ENCODE measurements at regions not wholly inside any gene's neighbourhood (a gene's known extent, or its start where the extent isn't known, plus 50 kb on each side); places are given as distances from the start of the nearest gene placed in this dataset.

GRCh38 chr6:167392631-167393316 is 67.9 kb downstream of the TTLL2 start:
- ChIA-PET POLR2A (no interaction called here), CTCF (ENCODE audit: unreplicated experiment) (no interaction called here)
- H3K79me2 ChIP-seq (ENCODE audit: insufficient read depth, low read depth, low read length): no peaks in the 10 kb centered on the region
- TF ChIP-seq CTCF (conservative IDR thresholded peaks at IDR 0.05; ENCODE audit: low read length) (no peak), EZH2phosphoT487 (IDR thresholded peaks at IDR 0.05; ENCODE audit: borderline replicate concordance, low read depth, low read length) (no peak)
- H3K9me2 ChIP-seq (ENCODE audit: insufficient read depth, low read length): no peaks in the 10 kb centered on the region
- H4K20me1 ChIP-seq (ENCODE audit: insufficient read depth, low read length): no peaks in the 10 kb centered on the region
- H3K4me1 ChIP-seq (ENCODE audit: insufficient read depth, low read length, poor library complexity, severe bottlenecking): no peaks in the 10 kb centered on the region
- no peak overlapping the region for H3K4me2 ChIP-seq (ENCODE audit: low read length)
- H3K36me3 ChIP-seq (ENCODE audit: insufficient read depth, low read length): no peaks in the 10 kb centered on the region
- no peak overlapping the region for H3K4me3 ChIP-seq (ENCODE audit: low read depth, low read length, poor library complexity, severe bottlenecking)
- BruUV-seq (replicated peaks): no TSS peak
- H2AFZ ChIP-seq (ENCODE audit: low read length): no peak overlapping the region
- no peaks in the 10 kb centered on the region for H3K9me3 ChIP-seq (ENCODE audit: low read length)
- H3K27ac ChIP-seq (ENCODE audit: low read depth, low read length, poor library complexity, severe bottlenecking): no peak overlapping the region
- intact Hi-C loops (cut with micrococcal nuclease; ENCODE audit: unreplicated experiment): no loop called here
- DNase-seq (ENCODE audit: low spot score): no peak

- H3K27ac ChIP-seq (ENCODE audit: low read depth, low read length, poor library complexity, severe bottlenecking): no peak overlapping the region
- H2AFZ ChIP-seq (ENCODE audit: low read length): no peak overlapping the region
- intact Hi-C loops (cut with micrococcal nuclease; ENCODE audit: unreplicated experiment): no loop called here
- ChIA-PET CTCF (ENCODE audit: unreplicated experiment) (no interaction called here), POLR2A (no interaction called here)
- DNase-seq (ENCODE audit: low spot score): no peak
- no peak overlapping the region for H3K4me2 ChIP-seq (ENCODE audit: low read length)
- H3K9me2 ChIP-seq (ENCODE audit: insufficient read depth, low read length): no peaks in the 10 kb centered on the region
- H3K4me3 ChIP-seq (ENCODE audit: low read depth, low read length, poor library complexity, severe bottlenecking): no peak overlapping the region
- no peaks in the 10 kb centered on the region for H3K36me3 ChIP-seq (ENCODE audit: insufficient read depth, low read length)
- H4K20me1 ChIP-seq (ENCODE audit: insufficient read depth, low read length): no peaks in the 10 kb centered on the region
- TF ChIP-seq EZH2phosphoT487 (IDR thresholded peaks at IDR 0.05; ENCODE audit: borderline replicate concordance, low read depth, low read length) (no peak), CTCF (conservative IDR thresholded peaks at IDR 0.05; ENCODE audit: low read length) (no peak)
- H3K4me1 ChIP-seq (ENCODE audit: insufficient read depth, low read length, poor library complexity, severe bottlenecking): no peaks in the 10 kb centered on the region
- H3K79me2 ChIP-seq (ENCODE audit: insufficient read depth, low read depth, low read length): no peaks in the 10 kb centered on the region
- BruUV-seq (replicated peaks): no TSS peak
- H3K9me3 ChIP-seq (ENCODE audit: low read length): no peaks in the 10 kb centered on the region
These were observed 68.8 kb downstream of the TTLL2 start for GRCh38 chr6:167393731-167394130.

GRCh38 chr6:167394339-167394738 is 69.5 kb downstream of the TTLL2 start:
- H3K4me1 ChIP-seq (ENCODE audit: insufficient read depth, low read length, poor library complexity, severe bottlenecking): no peaks in the 10 kb centered on the region
- BruUV-seq (replicated peaks): no TSS peak
- no peaks in the 10 kb centered on the region for H4K20me1 ChIP-seq (ENCODE audit: insufficient read depth, low read length)
- CTCF ChIA-PET (ENCODE audit: unreplicated experiment): no interaction called here
- H3K9me2 ChIP-seq (ENCODE audit: insufficient read depth, low read length): no peaks in the 10 kb centered on the region
- no peak overlapping the region for H2AFZ ChIP-seq (ENCODE audit: low read length)
- no peaks in the 10 kb centered on the region for H3K36me3 ChIP-seq (ENCODE audit: insufficient read depth, low read length)
- DNase-seq (ENCODE audit: low spot score): no peak
- H3K9me3 ChIP-seq (ENCODE audit: low read length): no peaks in the 10 kb centered on the region
- POLR2A ChIA-PET: no interaction called here
- TF ChIP-seq CTCF (conservative IDR thresholded peaks at IDR 0.05; ENCODE audit: low read length) (no peak), EZH2phosphoT487 (IDR thresholded peaks at IDR 0.05; ENCODE audit: borderline replicate concordance, low read depth, low read length) (no peak)
- H3K4me2 ChIP-seq (ENCODE audit: low read length): no peak overlapping the region
- H3K27ac ChIP-seq (ENCODE audit: low read depth, low read length, poor library complexity, severe bottlenecking): no peak overlapping the region
- H3K4me3 ChIP-seq (ENCODE audit: low read depth, low read length, poor library complexity, severe bottlenecking): no peak overlapping the region
- intact Hi-C loops (cut with micrococcal nuclease; ENCODE audit: unreplicated experiment): no loop called here
- H3K79me2 ChIP-seq (ENCODE audit: insufficient read depth, low read depth, low read length): no peaks in the 10 kb centered on the region
